Lung microvascular endothelial cell (primary cell): ENCODE measurements at regions not wholly inside any gene's neighbourhood (a gene's known extent, or its start where the extent isn't known, plus 50 kb on each side); places are given as distances from the start of the nearest gene placed in this dataset.

Experiments
- DNase-seq, 2 donors: peaks; one replicate each; pipeline versions ENCODE4 v3.0.0 to v3.0.0-alpha.2; 2010; ENCODE audit warnings: low read depth in 2 of 2

DNA sequence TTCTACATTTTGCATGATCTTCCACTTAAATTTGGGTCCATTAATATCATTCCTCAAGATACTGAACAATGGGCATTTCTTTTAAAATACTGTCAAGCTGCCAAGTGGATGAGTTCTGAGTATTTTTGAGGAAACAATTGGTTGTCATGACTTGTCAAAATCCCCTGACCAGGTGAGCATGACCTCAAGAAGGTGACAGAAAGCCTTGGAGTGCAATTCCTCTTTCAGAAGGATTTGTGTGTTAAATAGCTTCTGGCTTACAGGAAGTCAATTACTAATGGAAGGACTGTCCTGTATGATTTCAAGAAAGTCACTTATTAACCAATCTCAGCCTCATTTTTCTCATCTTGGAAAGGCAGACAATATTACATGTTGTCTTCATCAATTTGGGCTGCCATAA, 460.6 kb downstream of the TSN start:
- no peak for DNase-seq

- DNase-seq = no peak
Measured at GRCh38 chr2:122216901-122217300, 461.4 kb downstream of the TSN start.

DNA sequence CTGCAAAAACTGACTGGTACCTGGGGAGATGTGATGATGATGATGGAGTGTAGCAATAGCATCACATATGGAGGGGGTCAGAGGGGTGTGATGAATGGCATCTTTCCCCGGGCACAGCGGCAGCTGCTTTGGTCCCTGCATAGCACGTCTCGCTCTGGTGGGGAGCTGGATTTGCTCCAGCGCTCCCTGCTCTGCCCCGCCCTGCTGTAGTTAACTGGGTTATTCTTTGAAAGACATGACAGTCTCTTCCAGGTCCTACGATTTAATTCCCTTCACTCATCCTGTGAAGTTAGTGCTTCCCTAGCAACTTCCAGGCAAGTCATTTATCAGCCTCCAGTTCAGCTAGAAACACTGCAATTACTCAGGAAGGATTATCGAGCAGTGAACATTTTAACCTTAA, 463.1 kb downstream of the TSN start:
- DNase-seq = no peak

- DNase-seq = no peak
Measured at GRCh38 chr2:122219504-122219903, 464.1 kb downstream of the TSN start.

- DNase-seq = no peak
Measured at GRCh38 chr2:122221665-122222064, 466.2 kb downstream of the TSN start.

DNA sequence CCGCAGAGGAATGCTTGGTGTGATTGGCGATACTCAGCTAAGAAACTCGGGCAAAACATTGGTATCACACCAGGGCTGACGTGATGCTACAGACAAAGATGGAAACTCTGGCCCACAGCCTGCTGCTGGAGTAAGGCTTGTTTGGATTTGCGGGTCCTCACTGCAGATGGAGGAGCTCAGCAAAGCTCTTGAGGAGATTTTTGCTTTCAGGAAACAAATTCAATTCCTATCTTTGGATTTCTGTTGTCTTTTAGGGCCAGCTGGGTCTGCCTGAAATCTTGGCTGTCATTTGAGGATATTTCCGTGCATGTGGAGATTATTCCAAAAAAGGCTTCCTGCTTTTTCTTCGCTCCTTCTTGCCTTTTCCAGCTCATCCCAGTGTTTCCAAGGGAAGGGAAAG, 475.8 kb downstream of the TSN start:
- DNase-seq = no peak

GRCh38 chr2:122233372-122233771, 477.9 kb downstream of the TSN start:
- no peak for DNase-seq

- peak in 1 of 2 donors; percentile 2 for DNase-seq
Measured at GRCh38 chr2:122236152-122236874, 480.9 kb downstream of the TSN start.

DNA sequence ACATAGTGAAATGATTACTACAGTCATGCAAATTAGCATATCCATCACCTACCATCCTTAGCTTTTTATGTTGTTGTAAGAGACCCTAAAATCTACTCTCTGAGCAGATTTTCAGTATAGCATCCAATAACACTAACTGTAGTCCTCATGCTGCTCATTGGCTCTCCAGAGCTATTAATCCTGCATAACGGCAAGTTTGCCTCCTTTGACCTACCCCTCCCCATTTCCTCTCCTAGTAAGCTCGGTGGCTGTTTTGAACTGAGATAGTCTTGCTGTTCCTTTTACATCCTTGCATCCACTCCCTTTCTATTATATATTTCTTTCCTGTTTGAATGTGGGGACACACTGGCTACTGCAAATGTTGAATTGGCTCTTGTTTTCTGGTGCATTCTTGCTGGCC, 481.5 kb downstream of the TSN start:
- no peak for DNase-seq

DNA sequence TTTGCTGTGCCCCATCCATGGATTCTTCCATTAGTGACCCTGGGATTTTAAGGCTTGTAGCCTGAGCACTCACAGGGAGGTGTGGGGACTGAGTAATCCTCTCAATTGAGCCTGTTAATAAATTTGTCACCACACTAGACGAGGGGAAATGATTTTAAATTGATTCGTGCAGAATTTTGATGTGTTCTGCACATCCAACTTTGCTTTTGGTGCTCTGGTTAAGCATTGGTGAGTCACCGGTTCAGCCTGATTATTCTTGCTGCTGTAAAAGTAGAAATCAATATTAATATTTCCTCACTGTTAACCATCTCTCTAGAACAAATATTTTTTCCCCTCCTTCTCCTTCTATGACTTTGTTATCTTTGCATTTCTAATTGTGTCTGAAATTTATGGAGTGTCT, 482.0 kb downstream of the TSN start:
- DNase-seq = no peak

GRCh38 chr2:122238006-122238559, 482.6 kb downstream of the TSN start:
- no peak for DNase-seq

DNA sequence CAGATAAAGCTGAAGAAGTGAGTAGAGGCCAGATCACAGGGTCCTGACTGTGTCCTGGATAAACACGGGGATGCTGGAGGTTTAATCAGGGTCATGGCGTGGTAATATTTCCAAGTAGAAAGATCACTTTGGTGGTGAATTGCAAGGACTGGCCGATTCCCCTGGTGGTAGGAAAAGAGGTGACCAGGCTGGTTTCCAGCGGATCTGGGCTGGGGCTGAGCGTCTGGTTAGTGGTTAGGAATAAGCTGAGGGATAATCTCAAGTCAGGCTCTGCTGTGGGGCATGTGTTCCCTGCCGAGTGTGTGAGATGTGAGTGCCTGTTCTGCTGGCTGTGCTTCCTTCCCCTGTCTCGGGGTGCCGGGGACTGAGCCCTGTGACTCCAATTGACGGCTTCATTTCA, 484.0 kb downstream of the TSN start:
- DNase-seq = no peak

- DNase-seq = no peak
Measured at GRCh38 chr2:122244598-122245229, 489.3 kb downstream of the TSN start.

GRCh38 chr2:122249673-122250072, 494.2 kb downstream of the TSN start:
- no peak for DNase-seq

DNA sequence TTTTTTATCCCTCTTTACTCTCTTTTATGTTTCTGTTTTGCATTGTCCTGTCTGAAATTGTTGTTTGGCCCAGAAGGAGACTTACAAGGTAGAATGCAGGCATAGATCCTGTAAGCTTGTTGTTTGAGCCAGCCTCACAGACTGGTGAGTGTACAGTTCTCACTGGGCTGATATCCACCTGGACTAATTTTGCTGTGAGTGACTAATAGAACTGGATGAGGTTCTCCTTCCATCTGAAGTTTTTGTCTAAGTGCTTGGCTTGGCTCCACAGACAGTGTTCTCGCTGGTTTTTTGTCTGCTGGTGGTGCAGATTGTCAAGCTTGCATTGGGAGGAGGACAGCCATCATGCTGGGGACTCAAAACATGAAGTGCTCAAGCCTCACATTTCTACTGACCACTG, 495.7 kb downstream of the TSN start:
- no peak for DNase-seq

DNA sequence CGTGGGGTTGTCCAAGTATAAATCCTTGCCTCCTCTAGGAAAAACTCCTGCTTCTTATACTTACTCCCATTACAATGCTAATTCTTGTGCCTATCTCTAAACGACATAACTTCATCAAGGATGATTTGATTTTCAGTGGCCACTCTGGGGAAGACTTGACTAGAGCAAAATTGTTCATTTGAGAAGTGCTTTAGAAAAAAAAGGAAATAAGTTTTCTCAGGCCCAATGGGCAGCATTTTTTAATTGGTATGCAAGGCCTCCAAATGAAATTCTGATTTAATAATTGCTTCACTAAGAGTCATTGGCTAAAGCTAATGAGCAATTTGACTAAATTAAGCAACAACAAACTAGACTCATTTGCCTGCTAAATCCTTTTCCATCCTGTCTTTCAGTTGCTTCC, 496.1 kb downstream of the TSN start:
- DNase-seq = no peak

DNA sequence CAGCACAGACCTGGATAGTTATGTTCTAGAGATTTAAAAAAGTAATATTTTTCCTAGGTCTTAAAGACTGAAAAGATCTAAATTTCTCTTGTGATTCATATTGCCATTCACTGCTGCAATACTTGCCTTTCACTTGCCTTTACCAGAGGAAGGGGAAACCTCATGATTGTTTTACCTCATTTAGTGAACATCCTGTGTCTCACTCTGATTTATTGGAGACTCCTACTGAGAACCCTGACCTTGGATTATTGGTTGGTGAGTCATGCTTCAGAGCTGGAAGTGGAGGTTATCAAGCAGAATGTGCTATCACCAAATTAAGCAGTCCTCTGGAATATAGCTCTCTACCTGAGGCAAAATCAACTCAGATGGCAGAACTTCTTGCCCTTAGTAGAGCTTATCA, 500.5 kb downstream of the TSN start:
- peak; percentile 45 to 56 for DNase-seq

DNA sequence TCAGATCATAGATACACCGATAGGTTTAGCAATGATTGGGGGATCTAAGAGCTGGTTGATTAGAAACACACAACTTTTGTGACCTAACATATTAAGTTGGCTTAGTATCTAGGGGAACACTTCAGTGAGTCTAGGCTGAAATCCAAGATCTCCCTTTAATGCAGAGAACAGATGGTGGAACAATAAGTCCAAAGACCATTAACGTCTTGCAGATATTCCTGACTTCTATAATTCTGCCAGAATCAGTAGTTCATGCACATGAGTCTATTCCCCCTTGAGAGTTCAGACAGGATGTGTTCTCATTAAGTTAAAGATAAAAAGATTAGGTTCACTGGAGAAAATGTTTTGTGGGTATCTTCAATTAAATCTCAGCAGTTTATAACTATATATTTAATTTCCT, 506.5 kb downstream of the TSN start:
- DNase-seq = no peak

GRCh38 chr2:122263746-122264145, 508.3 kb downstream of the TSN start:
- no peak for DNase-seq

DNA sequence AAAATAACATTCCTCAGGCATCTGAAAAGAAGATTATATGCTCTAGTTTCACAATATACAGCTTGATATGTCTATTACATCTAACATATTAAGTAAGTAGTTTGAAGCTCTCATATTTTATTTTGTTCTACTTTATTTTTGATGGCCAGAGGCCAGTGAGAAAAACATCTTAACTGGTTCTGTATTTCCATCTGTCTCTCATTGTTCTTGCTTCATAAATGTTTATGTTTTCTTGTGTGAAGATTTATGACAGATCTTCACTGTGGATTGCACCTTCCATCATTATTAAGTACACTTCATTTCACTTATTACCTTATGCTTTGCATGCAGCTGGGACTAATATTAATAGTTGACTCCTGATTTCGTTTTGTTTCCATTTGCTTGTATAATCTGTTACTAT, 511.2 kb downstream of the TSN start:
- no peak for DNase-seq

- no peak for DNase-seq
Measured at GRCh38 chr2:122267947-122268346, 512.5 kb downstream of the TSN start.

- no peak for DNase-seq
Measured at GRCh38 chr2:122273785-122274419, 518.5 kb downstream of the TSN start.

GRCh38 chr2:122277956-122278355, 522.5 kb downstream of the TSN start:
- DNase-seq = no peak
